Midbrain (tissue), 1 donor: ENCODE measurements at regions not wholly inside any gene's neighbourhood (a gene's known extent, or its start where the extent isn't known, plus 50 kb on each side); places are given as distances from the start of the nearest gene placed in this dataset.
"Not testable (repeated sequence)": the region's sequence is repeated elsewhere in the genome, so short reads cannot be mapped to it uniquely, and the experiment has no call there.

ENCODE experiments used
- DNase-seq: peaks from one replicate; lab custom pipeline; 2025; lab: John Stamatoyannopoulos, UW

DNA sequence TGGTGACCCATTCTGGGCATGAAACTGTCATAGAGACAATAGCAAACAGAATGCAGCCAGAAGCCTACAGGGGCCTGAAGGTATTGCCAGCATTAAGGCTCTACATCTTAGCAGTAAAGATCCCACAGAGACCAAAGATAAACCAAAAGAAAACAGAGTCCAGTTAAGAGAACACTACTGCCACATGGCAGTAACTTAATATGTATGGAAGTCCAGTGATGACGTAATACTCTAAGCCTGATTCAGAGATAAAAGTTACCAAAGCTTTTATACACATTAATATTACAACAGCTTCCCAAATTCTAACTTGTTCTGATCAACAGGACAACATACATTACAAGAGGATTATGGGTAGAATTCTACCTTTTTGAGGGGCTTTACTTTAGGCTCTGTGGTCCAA, 371.5 kb downstream of the PRELID2 start:
- DNase-seq = no peak

DNA sequence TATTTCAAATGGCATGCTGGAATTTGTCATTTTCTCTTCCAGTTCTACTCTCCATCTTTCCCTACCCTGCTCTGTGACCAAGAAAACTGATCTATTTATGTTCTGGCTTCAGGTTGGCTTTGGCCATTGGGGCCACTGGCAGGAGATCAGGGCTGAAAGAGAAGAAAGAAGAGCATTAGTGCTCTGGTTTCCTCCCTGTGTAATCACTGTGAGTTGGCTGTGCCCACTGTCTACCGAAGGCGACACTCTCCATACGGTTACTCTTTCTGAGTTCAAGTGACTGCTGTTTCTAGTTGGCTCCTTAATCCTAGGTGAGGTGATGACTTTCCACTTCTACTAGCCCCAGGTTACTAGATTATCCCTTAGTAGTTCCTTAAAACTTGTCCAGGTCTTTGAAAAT, 372.6 kb downstream of the PRELID2 start:
- DNase-seq = no peak

GRCh38 chr5:145450286-145450885, 384.8 kb downstream of the PRELID2 start:
- DNase-seq = no peak

- no peak for DNase-seq
Measured at GRCh38 chr5:145449794-145450193, 385.3 kb downstream of the PRELID2 start.

DNA sequence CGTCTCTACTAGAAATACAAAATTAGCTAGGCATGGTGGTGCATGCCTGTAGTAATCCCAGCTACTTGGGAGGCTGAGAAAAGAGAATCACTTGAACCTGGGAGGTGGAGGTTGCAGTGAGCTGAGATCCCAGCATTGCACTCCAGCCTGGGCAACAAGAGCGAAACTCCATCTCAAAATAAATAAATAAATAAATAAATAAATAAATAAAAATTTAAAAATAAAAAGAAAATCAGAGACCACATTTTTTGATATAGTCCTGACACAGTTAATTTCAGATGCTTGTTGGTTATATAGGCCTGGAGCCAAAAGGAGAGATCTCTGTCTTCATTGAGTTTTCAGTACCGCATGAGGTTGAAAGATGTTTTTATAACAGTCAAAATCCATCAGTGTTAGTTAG, 388.3 kb downstream of the PRELID2 start:
- DNase-seq = not testable (repeated sequence)

DNA sequence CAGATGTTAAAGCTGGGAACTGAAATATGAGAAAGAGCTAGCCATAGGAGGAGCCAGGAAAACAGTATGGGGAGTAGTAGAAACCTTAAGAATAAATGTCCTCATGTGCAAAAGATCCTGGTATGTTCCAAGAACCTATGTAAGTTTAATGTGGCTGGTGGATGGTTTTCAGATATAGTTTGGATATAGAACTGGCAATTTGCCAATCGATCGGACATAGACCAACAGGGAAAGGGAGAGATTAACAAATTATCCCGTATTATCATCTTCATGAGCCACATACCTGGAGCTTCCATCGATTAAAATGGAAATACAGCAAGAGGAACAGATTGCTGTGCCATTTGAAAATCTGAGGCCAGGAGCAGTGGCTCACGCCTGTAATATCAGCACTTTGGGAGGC, 388.7 kb downstream of the PRELID2 start:
- DNase-seq = no peak

DNA sequence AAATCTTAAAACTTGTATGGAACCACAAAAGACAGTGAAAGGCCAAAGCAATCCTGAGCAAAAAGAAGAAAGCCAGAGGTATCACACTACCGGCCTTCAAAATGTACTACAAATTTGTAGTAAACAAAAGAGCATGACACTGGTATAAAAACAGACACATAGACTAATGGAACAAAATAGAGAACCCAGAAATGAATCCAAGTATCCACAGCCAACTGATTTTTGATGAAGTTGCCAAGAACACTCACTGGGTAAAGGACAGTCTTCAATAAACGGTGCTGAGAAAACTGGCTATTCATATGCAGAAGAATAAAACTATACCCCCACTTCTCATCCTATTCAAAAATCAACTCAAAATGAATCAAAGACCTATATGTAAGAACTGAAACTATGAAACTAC, 390.1 kb downstream of the PRELID2 start:
- no peak for DNase-seq

- DNase-seq = no peak
Measured at GRCh38 chr5:145443964-145444363, 391.2 kb downstream of the PRELID2 start.

- DNase-seq = no peak
Measured at GRCh38 chr5:145443366-145443765, 391.8 kb downstream of the PRELID2 start.

DNA sequence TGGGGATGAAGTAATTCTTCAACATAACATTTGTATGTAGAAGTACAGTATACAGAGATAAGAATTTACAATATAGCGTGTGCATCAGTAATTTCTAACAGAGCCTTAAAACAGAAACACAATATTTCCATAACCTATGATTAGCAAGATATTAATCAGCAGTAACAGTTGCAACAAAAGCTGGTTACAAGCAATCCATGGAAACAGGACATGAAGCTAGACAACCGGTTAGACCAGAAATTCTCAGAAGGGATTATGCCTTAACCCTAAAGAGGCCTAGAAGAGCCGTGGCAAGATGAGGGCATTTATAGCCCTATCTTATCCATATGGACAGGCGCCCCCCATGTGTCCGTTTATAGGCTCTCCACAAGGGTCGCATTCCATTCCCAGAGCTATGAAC, 392.5 kb downstream of the PRELID2 start:
- not testable (repeated sequence) for DNase-seq

- DNase-seq = no peak
Measured at GRCh38 chr5:145441228-145441627, 393.9 kb downstream of the PRELID2 start.

DNA sequence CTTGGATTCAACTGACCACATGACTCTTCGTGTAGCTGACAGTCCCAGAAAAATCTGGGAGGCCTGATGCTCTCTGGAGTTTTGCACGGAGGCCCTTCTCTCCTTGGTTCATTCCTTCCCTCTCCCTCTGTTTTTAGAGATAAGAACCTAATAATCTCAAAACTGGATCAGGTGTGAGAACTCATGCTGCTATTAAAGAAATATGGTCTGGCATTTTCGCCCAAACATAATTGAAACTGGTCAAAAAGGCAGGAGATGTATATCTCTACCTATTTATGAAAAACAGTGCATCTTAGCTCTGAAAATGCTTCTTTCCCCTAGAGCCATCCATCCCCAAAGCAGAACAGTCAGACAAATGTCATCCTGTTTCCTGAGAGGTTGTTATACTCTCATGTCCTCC, 397.5 kb downstream of the PRELID2 start:
- no peak for DNase-seq

DNA sequence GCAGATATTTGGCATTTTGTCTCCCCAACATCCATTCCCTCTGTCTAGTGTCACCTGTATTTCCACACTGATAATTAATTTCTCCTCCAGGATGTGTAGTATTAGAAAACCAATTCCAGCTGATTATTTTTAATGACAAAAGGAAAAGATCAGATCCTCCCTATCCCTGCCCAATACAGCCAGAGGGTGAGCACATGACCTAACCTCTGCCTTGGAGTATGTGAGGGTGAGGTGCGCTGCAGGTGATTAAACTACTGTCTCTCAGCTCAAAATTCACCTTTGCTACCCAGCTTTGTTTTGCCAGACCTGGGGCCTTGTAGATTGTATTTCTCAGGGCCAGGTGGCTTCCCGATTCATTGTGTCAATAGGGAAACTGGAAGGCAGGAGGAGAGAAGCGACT, 402.1 kb downstream of the PRELID2 start:
- no peak for DNase-seq

DNA sequence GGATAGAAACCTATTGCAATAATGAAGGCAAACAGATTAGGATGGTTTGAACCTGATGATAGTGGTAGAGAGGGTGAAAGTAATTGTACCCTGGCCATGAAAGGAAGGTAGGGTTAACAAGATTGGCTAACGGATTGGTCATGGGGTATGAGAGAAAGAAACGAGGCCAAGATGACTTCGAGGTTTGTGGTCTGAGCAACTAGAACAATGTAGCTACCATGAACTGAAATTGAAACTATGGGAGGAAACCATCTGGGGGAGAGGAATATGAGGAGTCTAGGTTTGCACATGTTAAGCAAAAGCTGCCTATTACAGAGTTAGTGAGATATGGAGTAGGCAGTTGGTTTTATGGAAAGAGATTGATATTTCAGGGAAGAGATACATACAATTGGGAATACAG, 406.0 kb downstream of the PRELID2 start:
- DNase-seq = no peak

- DNase-seq = no peak
Measured at GRCh38 chr5:145408048-145408341, 427.1 kb downstream of the PRELID2 start.

GRCh38 chr5:145407300-145408047, 427.7 kb downstream of the PRELID2 start:
- no peak for DNase-seq

GRCh38 chr5:145403992-145404391, 431.1 kb downstream of the PRELID2 start:
- DNase-seq = no peak

DNA sequence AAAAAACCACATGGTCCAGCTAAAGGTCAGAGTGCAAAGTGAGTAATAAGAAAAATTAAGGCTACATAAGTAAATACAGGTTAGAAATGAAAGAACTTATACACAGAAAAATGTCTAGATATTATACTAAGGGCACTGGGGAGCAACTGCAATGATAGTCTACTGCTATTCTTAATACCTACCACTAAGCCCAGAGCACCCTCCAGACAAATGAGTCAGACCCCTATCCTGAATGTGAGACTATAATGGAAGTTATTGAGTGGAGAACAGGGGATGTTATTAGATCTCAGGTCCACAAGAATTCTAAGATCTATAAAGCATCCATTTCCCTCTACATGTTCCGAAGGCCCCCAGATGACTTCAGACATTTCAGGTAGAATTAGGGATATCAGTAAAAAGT, 438.3 kb downstream of the PRELID2 start:
- DNase-seq = no peak

- DNase-seq = not testable (repeated sequence)
Measured at GRCh38 chr5:145395151-145395550, 440.0 kb downstream of the PRELID2 start.

GRCh38 chr5:145393426-145393825, 441.7 kb downstream of the PRELID2 start:
- DNase-seq = no peak

DNA sequence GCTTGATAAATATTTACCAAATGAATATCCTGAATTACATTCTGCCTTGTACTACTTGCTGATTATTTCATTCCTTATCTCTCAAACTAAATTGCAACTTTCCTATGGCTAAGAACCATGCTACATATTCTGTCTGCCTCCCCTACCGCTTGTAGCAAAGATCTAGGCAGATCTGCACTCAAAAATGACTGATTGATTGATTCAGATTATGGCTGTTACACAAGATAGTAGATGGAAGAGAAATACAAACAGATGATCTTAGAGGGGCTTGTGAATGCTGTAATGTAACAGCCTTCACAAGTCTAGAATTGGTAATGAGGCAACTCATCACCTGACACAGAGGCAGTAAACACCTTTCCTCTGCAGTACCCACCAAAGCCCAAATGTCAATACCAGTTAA, 446.1 kb downstream of the PRELID2 start:
- DNase-seq = no peak

DNA sequence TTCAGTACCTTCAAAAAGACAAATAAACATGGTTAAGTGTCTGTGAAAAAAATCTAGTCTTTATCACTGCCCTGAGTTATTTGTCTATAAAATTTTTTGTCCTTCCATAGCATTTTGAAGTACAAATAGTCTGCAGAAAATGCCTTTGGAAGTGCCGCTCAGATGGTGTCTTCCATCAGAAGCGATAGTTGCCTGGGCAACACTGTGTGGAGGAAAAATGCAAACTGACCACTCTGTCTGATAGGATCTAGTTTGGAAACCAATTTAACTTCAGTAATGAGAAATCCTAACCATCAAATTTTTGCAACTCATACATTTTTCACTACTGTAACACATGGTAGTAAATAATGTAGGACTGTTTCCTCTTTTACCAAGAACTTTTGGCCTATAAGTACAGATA, 449.9 kb downstream of the PRELID2 start:
- no peak for DNase-seq

GRCh38 chr5:145378226-145378625, 456.9 kb downstream of the PRELID2 start:
- no peak for DNase-seq

DNA sequence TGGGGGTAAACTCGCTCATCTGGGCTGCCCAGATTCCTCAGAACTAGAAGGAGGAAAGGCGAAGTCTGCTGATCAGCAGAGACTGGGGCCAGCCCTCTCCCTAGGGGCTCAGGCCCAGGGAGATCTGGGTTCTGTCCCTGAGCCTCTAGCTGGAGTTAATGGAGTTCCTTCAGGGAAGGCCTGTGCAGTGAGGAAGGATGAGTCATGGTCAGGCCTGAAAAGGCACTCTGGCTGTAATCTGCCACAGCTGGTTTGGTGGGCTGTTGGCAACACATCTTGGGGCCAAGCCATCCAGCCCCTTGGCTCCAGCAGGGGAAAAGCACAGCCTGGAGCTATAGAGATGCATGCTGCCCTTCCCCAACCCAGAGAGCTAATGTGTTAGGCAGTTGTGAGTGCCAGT, 459.6 kb downstream of the PRELID2 start:
- no peak for DNase-seq
